HG03439 (cell line): ENCODE measurements at regions not wholly inside any gene's neighbourhood (a gene's known extent, or its start where the extent isn't known, plus 50 kb on each side); places are given as distances from the start of the nearest gene placed in this dataset.
"Not testable (repeated sequence)": the region's sequence is repeated elsewhere in the genome, so short reads cannot be mapped to it uniquely, and the experiment has no call there.

ENCODE experiments used
- ATAC-seq: cut with Tn5 transposase; IDR thresholded peaks from one replicate; pipeline ENCODE4 v1.9.1; 2021; ENCODE audit warnings: mild to moderate bottlenecking, moderate library complexity; ENCODE audit not compliant: unreplicated experiment

DNA sequence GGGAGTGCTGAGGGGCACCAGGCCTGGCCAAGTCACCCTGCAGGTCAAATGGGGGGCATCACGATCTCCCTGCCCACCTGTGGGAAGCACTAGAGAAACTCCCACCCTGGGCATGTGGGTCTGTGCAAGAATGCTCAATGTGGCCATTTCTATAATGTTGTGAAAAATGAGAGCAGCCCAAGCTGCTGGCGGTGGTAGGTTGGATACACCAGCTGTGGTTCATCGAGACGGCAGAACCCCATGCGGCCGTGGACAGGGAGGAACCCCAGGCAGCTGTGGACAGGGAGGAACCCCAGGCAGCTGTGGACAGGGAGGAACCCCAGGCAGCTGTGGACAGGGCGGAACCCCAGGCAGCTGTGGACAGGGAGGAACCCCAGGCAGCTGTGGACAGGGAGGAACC lies 129.1 kb downstream of the BRD1 start:
- not testable (repeated sequence) for ATAC-seq

DNA sequence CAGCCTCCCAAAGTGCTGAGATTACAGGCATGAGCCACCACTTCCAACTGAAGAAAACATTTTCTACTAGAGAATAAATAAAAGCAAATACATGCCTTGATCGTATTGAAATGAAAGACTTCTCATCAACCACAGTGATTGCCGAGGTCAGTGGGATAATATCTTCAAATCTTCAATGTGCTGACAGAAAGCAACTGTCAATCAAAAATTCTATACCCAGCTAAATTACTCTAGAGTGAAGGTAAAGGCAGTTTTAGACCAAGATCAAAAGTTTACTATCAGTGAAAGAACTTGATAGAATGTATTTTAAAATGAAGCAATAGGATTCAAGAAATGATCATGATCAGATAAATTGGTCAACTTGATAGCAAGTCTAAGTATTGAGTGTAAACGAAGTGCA lies 130.6 kb downstream of the BRD1 start:
- ATAC-seq: no peak

DNA sequence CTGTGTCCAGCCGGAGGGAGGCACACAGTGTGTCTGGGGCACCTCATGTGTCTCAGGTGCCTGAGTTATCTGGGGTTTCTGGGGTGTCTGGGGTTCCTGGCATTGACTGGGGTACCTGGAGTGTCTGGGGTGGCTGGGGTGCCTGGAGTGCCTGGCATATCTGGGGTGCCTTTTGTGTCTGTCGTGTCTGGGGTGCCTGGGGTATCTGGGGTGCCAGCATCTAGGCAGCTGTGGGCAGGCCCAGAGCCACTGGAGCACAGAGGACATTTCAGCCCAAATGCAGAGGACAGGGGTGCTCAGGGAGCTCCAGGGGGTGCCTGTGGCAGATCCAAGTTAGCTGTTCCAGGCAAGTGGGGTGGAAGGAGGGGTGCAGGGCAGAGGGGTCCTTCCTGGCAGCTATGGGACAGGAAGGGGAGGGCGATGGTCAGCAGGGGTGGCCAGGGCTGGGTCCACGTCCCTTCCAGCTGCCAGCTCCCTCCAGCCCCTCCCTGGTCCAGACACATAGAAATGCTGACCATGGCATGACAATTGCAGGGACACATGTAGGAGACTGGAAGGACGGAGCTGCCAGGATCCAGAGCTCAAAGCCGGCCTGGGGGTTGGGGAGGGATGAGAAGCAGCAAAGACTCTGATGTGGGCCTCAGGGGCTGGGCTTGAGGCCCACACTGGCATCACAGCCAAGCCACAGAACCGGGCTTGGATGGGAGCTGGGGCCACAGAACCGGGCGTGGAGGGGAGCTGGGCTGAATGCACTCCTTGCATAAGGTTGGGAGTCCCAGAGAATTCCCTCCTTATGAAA lies 133.0 kb downstream of the BRD1 start:
- no peak for ATAC-seq

DNA sequence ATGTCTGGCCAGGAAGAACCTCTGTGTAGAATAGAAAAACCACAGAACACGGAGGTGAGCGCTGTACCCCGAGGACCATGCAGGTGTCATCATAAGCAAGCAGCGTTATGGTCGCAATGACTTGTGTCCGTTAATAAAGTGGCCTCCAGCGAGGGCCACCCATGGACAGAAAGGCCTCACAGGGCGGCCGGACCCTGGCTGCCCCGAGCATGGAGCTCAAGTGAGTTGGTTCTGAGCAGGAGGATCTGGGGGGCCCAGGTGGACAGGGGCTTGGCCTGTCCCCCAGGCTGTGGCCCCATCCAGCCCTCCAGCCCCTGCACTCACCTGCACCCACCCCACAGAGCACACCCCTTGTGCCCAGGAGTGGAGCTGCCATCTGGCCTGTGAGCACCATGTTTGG lies 133.8 kb downstream of the BRD1 start:
- no peak for ATAC-seq

DNA sequence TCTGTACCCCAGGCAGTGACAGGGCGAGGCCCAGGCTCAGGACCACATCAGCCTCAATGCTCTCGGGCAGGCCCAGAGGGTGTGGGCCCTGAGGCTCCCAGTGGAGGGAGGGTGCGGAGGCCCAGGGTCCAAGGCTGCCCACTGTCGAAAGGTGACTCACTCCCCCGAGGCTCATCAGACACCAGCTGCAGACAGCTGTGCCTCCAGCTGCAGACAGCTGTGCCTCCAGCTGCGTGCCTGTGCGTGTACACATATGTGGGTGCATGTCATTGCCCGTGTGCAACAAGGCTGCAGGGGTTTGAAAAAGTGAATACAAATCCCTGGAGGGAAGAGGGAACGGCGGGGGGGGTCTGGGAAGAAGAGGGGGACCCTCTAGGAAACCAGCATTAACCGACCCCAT lies 134.3 kb downstream of the BRD1 start:
- no peak for ATAC-seq

DNA sequence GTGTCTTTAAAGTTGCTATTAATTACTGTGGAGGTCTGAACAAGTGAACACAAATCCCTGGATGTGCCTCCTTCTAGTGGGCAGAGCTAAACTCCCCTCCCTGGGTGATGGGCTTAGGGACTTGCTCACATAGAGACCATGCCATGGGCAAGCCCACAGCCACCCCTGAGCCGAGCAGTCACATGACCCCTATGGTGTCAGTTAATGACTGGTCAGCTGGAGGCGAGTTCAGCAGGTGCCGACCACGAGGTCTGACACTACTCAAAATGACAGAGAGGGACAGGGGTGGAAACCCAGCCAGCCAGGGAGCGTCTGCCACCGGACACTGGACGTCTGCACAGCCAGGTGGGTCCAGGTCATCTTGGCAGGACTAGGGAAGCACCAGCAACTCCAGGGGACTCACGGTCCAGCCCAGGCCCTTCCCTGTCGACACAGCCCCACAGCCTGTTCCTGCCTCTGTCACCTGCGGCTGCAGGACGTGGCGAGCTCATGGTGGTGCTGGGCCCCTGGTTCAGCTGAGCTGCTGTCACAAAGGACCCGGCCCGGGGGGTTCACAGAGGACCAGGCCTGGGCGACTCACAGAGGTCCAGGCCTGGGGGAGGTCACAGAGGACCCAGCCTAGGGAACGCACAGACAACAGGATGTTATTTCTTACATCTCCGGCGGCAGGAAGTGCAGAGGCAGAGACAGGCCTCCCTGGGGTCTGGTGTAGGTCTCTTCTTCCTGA lies 135.0 kb downstream of the BRD1 start:
- no peak for ATAC-seq

DNA sequence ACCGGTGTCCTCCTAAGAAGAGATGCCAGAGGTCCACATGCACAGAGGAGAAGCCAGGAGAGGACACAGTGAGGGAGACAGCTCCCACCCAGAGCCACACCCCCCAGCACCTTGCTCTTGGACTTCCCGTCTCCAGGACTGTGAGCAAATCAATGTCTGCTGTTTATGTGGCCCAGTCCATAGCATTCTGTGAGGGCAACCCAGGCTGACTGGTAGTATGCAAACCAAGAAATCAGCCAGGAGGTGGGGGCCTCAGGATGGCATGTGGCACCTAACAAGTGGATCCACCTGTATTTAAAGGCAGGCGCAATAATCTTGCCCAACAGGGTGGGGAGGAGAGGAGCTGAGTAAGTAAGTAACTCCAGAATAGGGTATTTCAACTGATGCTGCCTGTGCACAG lies 136.4 kb downstream of the BRD1 start:
- ATAC-seq: no peak

DNA sequence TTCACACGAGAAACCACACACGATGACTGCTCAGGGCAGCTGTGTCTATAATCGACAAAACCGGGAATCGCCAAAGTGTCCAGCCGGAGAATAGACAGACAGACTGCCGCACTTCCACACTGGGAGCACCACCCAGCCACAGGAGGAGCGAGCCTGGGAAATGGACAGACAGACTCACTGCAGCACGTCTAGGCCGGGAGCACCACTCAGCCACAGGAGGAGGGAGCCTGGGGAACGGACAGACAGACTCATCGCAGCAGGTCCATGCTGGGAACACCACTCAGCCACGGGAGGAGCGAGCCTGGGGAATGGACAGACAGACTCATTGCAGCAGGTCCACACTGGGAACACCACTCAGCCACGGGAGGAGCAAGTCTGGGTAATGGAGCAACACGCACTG lies 137.2 kb downstream of the BRD1 start:
- ATAC-seq: no peak

DNA sequence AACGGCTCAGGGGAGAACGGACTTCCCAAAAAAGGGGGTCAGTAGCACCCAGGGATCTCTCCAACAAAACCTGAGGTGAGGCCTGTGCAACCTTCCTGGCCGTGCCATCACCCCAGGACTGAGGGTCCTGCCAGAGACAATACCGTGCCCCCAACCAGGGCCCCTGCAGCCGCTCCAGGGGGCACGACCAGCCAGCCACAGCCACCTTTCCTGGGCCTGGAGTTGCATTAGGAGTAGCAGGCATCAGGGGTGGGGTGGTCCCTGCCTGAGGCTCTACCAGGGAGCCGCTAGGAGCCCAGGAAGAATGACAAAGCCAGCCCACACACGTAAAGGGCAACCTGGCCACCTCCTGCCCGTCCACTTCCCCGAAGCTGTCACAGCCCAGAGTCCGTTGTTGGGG lies 137.8 kb downstream of the BRD1 start:
- ATAC-seq: no peak

DNA sequence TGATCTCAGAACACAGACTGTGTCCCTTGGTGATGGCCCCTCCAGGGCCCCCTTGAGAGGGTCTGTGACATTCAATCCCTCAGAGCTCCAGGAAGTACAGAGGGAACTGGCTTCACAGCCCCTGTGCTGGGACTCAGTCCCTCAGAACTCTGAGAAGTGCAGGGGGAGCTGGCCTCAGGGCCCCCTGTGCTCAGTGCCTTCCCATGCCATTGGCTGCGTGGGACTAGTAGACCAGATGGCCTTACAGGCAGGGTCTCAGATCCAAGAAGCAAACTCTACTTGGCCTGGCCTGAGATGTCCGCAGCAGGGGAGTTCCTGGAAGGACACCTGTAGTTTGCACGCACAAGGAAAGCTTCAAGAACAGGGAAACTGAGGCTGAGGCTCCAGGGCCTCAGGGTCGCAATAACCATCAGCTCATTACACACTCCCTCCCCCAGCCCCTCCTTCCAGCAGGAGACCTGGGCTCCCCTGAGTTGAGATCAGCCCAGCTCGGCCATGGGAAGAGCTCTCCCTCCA lies 138.4 kb downstream of the BRD1 start:
- ATAC-seq: no peak

DNA sequence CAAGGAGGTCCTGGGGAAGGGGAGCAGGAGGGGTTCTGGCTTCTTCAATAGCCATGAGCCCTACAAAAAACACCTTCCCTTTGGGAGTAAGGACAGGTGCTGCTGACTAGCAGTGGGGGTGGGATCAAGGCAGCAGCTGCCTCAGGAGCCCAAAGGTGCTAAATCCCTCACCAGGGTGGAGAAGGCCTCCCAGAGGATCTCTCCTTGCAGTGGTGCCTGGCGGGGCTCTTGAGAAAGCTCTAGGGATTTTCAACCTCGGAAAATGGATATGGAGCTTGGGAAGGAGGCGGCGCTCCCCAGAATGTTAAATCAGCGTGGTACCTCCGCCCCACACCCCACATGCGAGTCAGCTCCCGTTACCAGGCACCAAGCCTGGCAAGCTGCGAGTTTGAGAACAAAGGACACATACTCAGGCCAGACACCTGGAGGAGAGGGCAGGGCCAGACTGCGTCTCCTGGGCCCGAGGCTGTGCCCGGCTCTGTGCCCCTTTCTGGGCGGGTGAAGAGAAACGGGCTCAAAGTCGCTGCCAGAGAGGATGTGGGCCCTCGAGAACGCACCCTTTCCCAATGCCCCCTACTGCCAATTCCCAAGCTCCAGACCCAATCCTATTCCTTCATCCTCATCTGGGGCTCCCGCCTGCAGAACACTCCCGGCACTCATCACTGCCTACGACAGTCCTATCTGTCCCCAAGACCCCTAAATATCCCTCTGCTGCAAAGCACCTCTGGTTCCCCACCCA lies 139.0 kb downstream of the BRD1 start:
- ATAC-seq: no peak

DNA sequence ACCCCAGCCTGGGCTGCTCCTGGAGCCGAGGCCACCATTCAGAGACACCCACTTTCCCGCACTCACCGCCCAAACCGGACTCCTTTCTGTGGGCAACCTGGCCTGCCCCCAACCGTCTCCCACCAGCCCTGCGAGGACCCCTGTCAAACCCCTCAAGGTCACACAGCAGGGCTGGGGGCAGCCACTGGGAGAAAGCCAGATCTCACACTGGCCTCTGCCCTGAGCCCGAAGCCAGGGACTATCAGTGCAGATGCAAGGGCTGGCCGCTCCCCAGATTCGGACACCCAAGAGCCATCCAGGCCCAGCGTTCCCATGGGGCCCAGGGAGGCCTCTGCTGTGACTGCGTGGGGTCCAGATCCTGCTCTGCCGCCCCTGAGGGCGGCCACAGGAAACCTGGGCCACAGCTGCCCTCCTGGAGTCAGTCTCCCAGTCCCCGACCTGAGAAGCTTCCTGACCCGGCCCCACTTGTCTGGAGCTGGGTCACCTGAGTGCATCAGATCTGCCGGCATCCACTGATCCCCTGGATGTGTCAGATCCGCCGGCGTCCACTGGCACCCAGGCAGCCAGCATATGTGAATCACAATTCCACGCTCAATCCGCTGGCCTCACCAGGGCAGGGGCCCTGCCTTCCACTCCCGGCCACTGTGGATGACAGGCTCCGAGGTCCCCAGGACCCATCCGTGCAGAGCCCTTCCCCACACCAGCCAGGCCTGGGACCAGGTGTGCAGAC lies 139.7 kb downstream of the BRD1 start:
- ATAC-seq: no peak

DNA sequence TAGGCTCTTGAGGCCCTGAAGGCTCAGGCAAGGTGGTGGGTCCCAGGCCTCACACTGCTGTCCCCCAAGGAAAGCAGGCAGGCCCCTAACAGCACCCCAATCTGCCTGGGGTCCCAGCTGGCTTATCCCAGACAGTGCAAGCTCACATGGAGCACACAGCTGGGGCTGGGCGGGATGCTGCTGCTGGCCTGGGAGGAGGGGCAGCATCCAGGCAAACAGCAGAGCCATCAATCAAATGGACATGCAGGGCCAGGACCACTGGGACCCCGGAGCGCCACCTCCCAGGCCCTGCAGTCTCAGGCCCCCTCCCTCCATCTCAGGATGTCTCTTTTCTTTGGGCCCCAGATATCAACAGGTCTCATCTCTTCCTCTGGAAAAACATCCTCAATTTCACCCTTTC lies 140.3 kb downstream of the BRD1 start:
- ATAC-seq: no peak

DNA sequence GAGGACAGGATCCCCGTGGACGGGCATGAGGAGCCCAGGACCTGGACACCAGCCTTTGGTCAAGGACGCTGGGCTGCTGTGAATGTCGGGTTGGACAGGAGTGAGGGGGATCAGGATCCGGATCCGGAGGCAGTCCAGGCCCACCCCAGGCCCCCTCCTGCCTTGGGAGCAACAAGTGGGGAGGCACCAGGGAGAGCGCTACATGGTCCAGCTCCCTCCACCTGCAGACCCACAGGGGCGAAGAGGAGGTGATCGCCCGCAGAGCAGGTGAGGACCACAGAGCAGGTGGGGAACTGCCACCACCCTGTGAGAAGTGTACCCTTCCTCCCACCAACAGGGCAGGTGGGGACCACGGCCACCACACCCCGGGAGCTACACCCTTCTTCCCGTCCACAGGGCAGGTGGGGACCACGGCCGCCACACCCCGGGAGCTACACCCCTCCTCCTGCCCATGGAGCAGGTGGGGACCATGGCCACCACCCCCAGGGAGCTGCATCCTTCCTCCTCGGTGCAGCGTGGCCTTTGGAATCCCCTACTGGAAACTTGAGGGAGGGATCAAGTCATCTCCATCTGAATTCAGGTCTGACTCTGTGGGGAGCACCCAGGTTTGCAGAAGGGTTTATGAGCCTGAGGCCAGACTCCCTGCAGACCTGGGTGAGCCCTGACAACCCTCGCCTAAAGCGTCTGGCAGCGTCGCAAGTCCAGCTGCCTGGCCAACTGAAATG lies 141.0 kb downstream of the BRD1 start:
- no peak for ATAC-seq

DNA sequence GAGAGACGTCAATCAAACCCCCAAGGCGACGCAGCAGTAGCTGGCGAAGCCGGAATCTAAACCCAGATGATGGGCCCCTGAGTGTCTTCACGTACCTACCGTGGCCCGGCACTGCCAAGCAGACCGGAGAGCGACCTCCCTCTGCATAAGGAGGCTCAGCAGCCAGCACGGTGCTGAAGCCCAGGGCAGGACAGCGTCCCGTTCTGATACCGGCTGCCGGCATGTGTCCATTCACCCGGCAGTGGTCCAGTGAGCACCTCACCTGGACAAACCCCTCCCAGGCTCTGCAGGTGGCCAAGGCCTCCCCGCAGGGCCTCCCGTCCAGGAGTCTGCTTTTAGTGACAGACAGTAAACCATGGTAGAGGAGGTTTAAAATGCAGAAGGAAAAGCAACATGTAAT lies 142.0 kb downstream of the BRD1 start:
- ATAC-seq: no peak

DNA sequence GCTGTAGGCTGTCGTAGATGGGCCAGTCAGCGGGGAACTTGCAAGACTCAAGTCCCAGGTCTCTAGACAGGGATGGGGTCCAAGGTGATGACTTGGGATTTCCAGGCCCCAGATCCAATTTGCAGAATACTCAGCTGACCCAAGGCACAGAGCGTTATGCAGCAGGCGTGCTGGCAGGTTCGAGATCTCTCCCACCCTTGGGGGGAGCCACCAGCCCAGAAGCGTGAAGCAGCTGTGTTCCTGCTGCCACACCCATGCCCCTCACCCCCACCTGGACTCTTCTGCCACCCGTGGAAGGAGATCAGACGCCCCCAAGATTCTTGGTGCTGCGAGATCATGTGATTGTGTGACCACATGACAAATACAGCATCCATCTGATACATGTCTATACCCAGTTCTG lies 142.6 kb downstream of the BRD1 start:
- no peak for ATAC-seq

DNA sequence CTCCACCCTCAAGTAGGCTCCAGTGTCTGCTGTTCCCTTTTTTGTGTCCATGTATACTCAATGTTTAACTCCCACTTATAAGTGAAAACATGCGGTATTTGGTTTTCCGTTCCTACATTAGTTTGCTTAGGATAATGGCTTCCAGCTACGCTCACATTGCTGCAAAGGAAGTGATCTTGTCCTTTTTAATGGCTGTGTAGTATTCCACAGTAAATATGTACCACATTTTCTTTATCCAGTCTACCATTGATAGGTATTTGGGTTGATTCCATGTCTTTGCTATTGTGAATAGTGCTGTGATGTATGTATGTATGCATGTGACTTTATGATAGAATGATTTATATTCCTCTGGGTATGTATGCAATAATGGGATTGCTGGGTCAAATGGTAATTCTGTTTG lies 144.6 kb downstream of the BRD1 start:
- ATAC-seq: no peak

DNA sequence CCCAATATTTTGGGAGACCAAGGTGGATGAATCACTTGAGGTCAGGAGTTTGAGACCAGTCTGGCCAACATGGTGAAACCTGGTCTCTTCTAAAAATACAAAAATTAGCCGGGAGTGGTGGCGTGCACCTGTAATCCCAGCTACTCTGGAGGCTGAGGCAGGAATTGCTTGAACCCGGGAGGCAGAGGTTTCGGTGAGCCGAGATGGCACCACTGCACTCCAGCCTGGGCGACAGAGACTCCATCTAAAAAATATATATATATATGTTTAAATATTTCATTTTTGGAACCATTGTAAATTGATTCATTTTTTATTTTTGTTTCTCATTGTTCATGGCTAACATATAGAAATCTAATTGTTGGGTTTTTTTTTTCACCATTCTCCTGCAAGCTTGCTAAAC lies 146.9 kb downstream of the BRD1 start:
- not testable (repeated sequence) for ATAC-seq

DNA sequence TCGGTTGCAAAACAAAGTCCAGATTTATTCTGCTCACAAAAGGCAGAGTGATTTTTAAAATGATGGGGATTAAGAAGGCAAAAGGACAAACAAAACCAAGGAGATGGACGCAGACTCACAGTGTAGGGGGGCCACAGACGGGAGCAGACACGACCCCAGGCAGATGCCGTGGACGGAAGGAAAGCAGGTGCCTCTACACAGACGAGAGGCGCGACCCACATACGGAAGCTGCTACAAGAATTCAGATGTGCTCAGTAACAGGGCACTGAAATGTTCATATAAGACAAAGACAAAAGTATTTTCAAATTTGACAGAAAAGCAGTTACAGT lies 148.9 kb downstream of the BRD1 start:
- ATAC-seq: no peak

DNA sequence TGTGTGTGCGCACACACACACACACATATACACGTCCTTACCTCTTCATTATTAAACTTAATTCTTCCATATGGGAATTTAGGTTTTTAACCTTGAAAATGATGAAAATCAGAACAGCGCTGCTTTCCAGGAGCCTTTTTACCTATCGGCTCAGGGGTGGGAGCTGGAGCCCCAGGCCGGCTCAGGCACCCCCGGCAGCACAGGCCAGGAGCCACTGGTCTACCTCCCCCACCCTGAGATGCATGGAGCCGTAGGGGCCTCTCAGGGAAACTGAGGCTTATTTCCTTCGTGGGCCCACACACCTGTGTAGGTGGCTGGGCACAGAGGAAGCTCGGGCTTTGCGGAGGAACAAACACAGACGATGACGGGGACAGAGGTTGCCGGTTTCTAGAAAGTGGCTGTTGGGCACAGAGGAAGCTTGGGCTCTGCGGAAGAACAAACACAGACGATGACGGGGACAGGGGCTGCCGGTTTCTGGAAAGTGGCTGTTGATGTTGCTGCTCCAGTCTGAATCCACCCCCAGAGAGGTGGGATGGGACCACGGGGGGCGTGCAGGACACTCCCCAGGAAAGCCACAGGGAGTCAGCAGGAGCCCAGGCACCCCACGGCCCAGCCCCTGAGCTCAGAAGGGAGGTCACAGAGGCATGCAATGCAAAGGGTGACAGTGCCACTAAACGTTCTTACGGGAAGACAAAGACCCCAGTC lies 149.4 kb downstream of the BRD1 start:
- ATAC-seq: no peak
